ENCODE measurements at regions not wholly inside any gene's neighbourhood (a gene's known extent, or its start where the extent isn't known, plus 50 kb on each side); places are given as distances from the start of the nearest gene placed in this dataset.

GRCh38 chr7:155211761-155212160 is 85.9 kb upstream of the INSIG1 start:
- POLR2A ChIA-PET = interaction anchor here (0.7 kb wide), 1 partner anchor 448 kb away, joined by 8 read pairs; no protein-coding TSS in a partner anchor
- Histone ChIP-seq H3K9me1 (replicated peaks; ENCODE audit: control insufficient read depth, extremely low read depth, insufficient read depth, low read length) (no peaks in the 10 kb centered on the region), H3K27ac (ENCODE audit: insufficient read depth, low read depth, low read length) (no peak overlapping the region), H3K4me1 (ENCODE audit: control insufficient read depth, extremely low read depth, insufficient read depth, low read length) (peaks cover 27% of the 10 kb centered on the region), H3K27me3 (ENCODE audit: control insufficient read depth in 2 of 2, insufficient read depth in 2 of 2, low read length in 2 of 2) (no peaks in the 10 kb centered on the region), H3K4me2 (ENCODE audit: insufficient read depth, low read length) (no peak overlapping the region), H3K79me2 (ENCODE audit: control insufficient read depth, insufficient read depth, low read length) (no peaks in the 10 kb centered on the region), H4K20me1 (replicated peaks; ENCODE audit: control insufficient read depth, extremely low read depth, insufficient read depth, low read length) (no peaks in the 10 kb centered on the region), H3K4me3 (replicated peaks in 1 of 3; ENCODE audit: insufficient read depth in 1 of 3, low read depth in 1 of 3, low read length in 3 of 3) (no peak overlapping the region), H3K9me3 (replicated peaks; ENCODE audit: control insufficient read depth, insufficient read depth, low read length) (no peaks in the 10 kb centered on the region), H2AFZ (ENCODE audit: low read depth, low read length) (no peak overlapping the region), H3K36me3 (ENCODE audit: control insufficient read depth in 2 of 2, extremely low read depth in 1 of 2, insufficient read depth in 2 of 2, low read length in 2 of 2) (no peaks in the 10 kb centered on the region), H3K9ac (replicated peaks; ENCODE audit: extremely low read depth, insufficient read depth, low read length) (no peak overlapping the region)
- DNase-seq (ENCODE audit: low read depth, low spot score) = no peak
- intact Hi-C loops (cut with micrococcal nuclease) (no loop called here), dilution Hi-C loops (cut with MboI; ENCODE audit: extremely low pct_ligation_motif_present, low sequenced_read_pairs) (no loop called here)
- TF ChIP-seq GATA2 (IDR thresholded peaks at IDR 0.05; ENCODE audit: insufficient read depth, insufficient read length, low read depth, low read length) = no peak
- no peak for TF ChIP-seq JUN (IDR thresholded peaks at IDR 0.05; ENCODE audit: borderline replicate concordance, insufficient read depth, insufficient read length, low read depth)
- TF ChIP-seq POLR2AphosphoS5 (IDR thresholded peaks at IDR 0.05; ENCODE audit: insufficient read depth, low read depth, low read length) = no peak
- TF ChIP-seq FOS (IDR thresholded peaks at IDR 0.05; ENCODE audit: borderline replicate concordance, insufficient read depth, low read length) = no peak
- TF ChIP-seq MAX (IDR thresholded peaks at IDR 0.05; ENCODE audit: insufficient read depth, insufficient read length) = no peak
- TF ChIP-seq, protein P1, sequence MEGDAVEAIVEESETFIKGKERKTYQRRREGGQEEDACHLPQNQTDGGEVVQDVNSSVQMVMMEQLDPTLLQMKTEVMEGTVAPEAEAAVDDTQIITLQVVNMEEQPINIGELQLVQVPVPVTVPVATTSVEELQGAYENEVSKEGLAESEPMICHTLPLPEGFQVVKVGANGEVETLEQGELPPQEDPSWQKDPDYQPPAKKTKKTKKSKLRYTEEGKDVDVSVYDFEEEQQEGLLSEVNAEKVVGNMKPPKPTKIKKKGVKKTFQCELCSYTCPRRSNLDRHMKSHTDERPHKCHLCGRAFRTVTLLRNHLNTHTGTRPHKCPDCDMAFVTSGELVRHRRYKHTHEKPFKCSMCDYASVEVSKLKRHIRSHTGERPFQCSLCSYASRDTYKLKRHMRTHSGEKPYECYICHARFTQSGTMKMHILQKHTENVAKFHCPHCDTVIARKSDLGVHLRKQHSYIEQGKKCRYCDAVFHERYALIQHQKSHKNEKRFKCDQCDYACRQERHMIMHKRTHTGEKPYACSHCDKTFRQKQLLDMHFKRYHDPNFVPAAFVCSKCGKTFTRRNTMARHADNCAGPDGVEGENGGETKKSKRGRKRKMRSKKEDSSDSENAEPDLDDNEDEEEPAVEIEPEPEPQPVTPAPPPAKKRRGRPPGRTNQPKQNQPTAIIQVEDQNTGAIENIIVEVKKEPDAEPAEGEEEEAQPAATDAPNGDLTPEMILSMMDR (IDR thresholded peaks at IDR 0.05; ENCODE audit: extremely low read depth in 1 of 2, insufficient read depth in 1 of 2, low read depth in 1 of 2, low read length in 2 of 2) = no peak
- TF ChIP-seq EZH2 (IDR thresholded peaks at IDR 0.05; ENCODE audit: borderline replicate concordance, low read depth, low read length, severe bottlenecking) = no peak
- no peak for TF ChIP-seq MYC (IDR thresholded peaks at IDR 0.05; ENCODE audit: low read depth, low read length)
- no peak for TF ChIP-seq POLR2A (IDR thresholded peaks at IDR 0.05; ENCODE audit: low read depth, low read length)
- CTCF ChIA-PET = interaction anchor here (1.1 kb wide), 1 partner anchor 133 kb away, joined by 5 read pairs; no protein-coding TSS in a partner anchor
- no TSS peak for BruUV-seq (replicated peaks)
- FAIRE-seq = no peak
